HEK293 (cell line): ENCODE measurements at regions not wholly inside any gene's neighbourhood (a gene's known extent, or its start where the extent isn't known, plus 50 kb on each side); places are given as distances from the start of the nearest gene placed in this dataset.

Source experiments
- CTCF ChIA-PET: fragments of 350-600 bp; formaldehyde crosslinking; extraction: SDS; loops from one replicate; lab custom pipeline; 2021; ENCODE audit warnings: antibody characterized with exemption; lab: Yijun Ruan, JAX
- POLR2A ChIA-PET: fragments of 300-600 bp; formaldehyde crosslinking; extraction: SDS; loops from one replicate; lab custom pipeline; 2020; ENCODE audit warnings: antibody characterized with exemption, inconsistent platforms; lab: Yijun Ruan, JAX
- H3K27ac ChIP-seq: fragments of 200-500 bp; sonication (Bioruptor generic); 2 replicates; pipeline ENCODE4 v1.5.1; 2014; ENCODE audit warnings: low read depth, low read length, control low read depth, inconsistent platforms; ENCODE audit errors: extremely low read depth
- H3K36me3 ChIP-seq, 2 experiments: fragments of 200-500 bp in 1 of 2; sonication (Bioruptor generic) in 1 of 2; 1 replicate in 1 of 2; 2 replicates in 1 of 2; pipeline ENCODE4 v1.5.1; 2014 to 2017; ENCODE audit warnings: inconsistent platforms in 2 of 2, low read length in 2 of 2; ENCODE audit not compliant: control insufficient read depth in 2 of 2, insufficient read depth in 1 of 2
- H3K4me1 ChIP-seq: fragments of 200-500 bp; sonication (Bioruptor generic); 2 replicates; pipeline ENCODE4 v1.5.1; 2014; ENCODE audit warnings: mild to moderate bottlenecking, low read length, inconsistent platforms; ENCODE audit not compliant: control insufficient read depth, insufficient read depth
- H3K4me3 ChIP-seq: 2 replicates; pipeline ENCODE4 v1.5.1; 2011; ENCODE audit warnings: low read depth, mild to moderate bottlenecking, control low read depth, low read length, moderate library complexity
- H3K9me3 ChIP-seq: fragments of 200-500 bp; sonication (Bioruptor generic); 2 replicates; pipeline ENCODE4 v1.5.1; 2014; ENCODE audit warnings: low read depth, low read length, inconsistent platforms; ENCODE audit not compliant: control insufficient read depth, insufficient read depth
- BCL11B ChIP-seq: fragments of 450-650 bp; formaldehyde crosslinking; IDR thresholded peaks from 2 replicates; pipeline ENCODE4 v1.5.1; 2016; ENCODE audit warnings: low read depth, missing biosample characterization, missing genetic modification characterization
- BCL6B ChIP-seq: fragments of 450-650 bp; formaldehyde crosslinking; IDR thresholded peaks from 2 replicates; pipeline ENCODE4 v1.5.1; 2017; ENCODE audit warnings: missing biosample characterization, missing genetic modification characterization
- GFI1B ChIP-seq: fragments of 450-650 bp; formaldehyde crosslinking; IDR thresholded peaks from 2 replicates; pipeline ENCODE4 v1.5.1; 2016; ENCODE audit warnings: missing biosample characterization, missing genetic modification characterization
- KLF1 ChIP-seq: fragments of 450-650 bp; formaldehyde crosslinking; IDR thresholded peaks from 2 replicates; pipeline ENCODE4 v1.5.1; 2016; ENCODE audit warnings: missing biosample characterization, missing genetic modification characterization
- OSR2 ChIP-seq: fragments of 450-650 bp; formaldehyde crosslinking; IDR thresholded peaks from 2 replicates; pipeline ENCODE4 v1.5.1; 2016; ENCODE audit warnings: missing biosample characterization, missing genetic modification characterization
- ZBTB17 ChIP-seq: fragments of 450-650 bp; formaldehyde crosslinking; IDR thresholded peaks from 2 replicates; pipeline ENCODE4 v1.5.1; 2016; ENCODE audit warnings: missing biosample characterization, missing genetic modification characterization
- ZFP3 ChIP-seq: fragments of 450-650 bp; formaldehyde crosslinking; IDR thresholded peaks from 2 replicates; pipeline ENCODE4 v1.5.1; 2016; ENCODE audit warnings: low read depth, missing biosample characterization, missing genetic modification characterization
- ZNF214 ChIP-seq: fragments of 450-650 bp; formaldehyde crosslinking; IDR thresholded peaks from 2 replicates; pipeline ENCODE4 v1.5.1; 2017; ENCODE audit warnings: missing biosample characterization, mild to moderate bottlenecking, missing genetic modification characterization, borderline replicate concordance
- ZNF280D ChIP-seq: fragments of 450-650 bp; formaldehyde crosslinking; IDR thresholded peaks from 2 replicates; pipeline ENCODE4 v1.5.1; 2016; ENCODE audit warnings: missing biosample characterization, missing genetic modification characterization
- ZNF423 ChIP-seq: fragments of 450-650 bp; formaldehyde crosslinking; IDR thresholded peaks from 2 replicates; pipeline ENCODE4 v1.5.1; 2016; ENCODE audit warnings: missing biosample characterization, missing genetic modification characterization
- ZNF501 ChIP-seq: fragments of 450-650 bp; formaldehyde crosslinking; IDR thresholded peaks from 2 replicates; pipeline ENCODE4 v1.5.1; 2016; ENCODE audit warnings: missing biosample characterization, missing genetic modification characterization
- ZNF529 ChIP-seq: fragments of 450-650 bp; formaldehyde crosslinking; IDR thresholded peaks from 2 replicates; pipeline ENCODE4 v1.5.1; 2017; ENCODE audit warnings: missing genetic modification characterization, missing biosample characterization; ENCODE audit not compliant: insufficient replicate concordance
- ZNF580 ChIP-seq: fragments of 450-650 bp; formaldehyde crosslinking; IDR thresholded peaks from 2 replicates; pipeline ENCODE4 v1.5.1; 2016; ENCODE audit warnings: missing biosample characterization, missing genetic modification characterization
- ZNF645 ChIP-seq: fragments of 450-650 bp; formaldehyde crosslinking; IDR thresholded peaks from 2 replicates; pipeline ENCODE4; 2016; ENCODE audit warnings: missing biosample characterization, missing genetic modification characterization
- ZNF677 ChIP-seq: fragments of 450-650 bp; IDR thresholded peaks from 2 replicates; pipeline ENCODE4 v1.5.0; 2018; ENCODE audit warnings: missing biosample characterization, mild to moderate bottlenecking, missing genetic modification characterization, moderate library complexity
- TF ChIP-seq, protein P1 (sequence below): fragments of 450-650 bp; formaldehyde crosslinking; IDR thresholded peaks from 2 replicates; pipeline ENCODE4 v1.5.1; 2017; ENCODE audit warnings: missing biosample characterization, missing genetic modification characterization
- TF ChIP-seq, protein P2 (sequence below): fragments of 450-650 bp; formaldehyde crosslinking; IDR thresholded peaks from 2 replicates; pipeline ENCODE4 v1.5.1; 2016; ENCODE audit warnings: missing biosample characterization, missing genetic modification characterization
- TF ChIP-seq, protein P3 (sequence below): sonication (generic); formaldehyde crosslinking; IDR thresholded peaks from 2 replicates; pipeline ENCODE4 v1.8.1; 2022; ENCODE audit warnings: mild to moderate bottlenecking, moderate library complexity, missing genetic modification reagents
- TF ChIP-seq, protein P4 (sequence below): fragments of 450-650 bp; formaldehyde crosslinking; IDR thresholded peaks from 2 replicates; pipeline ENCODE4 v1.5.1; 2016; ENCODE audit warnings: missing biosample characterization, missing genetic modification characterization
- TF ChIP-seq, protein P5 (sequence below): fragments of 450-650 bp; formaldehyde crosslinking; IDR thresholded peaks from 2 replicates; pipeline ENCODE4 v1.5.1; 2016; ENCODE audit warnings: missing biosample characterization, missing genetic modification characterization

- Histone ChIP-seq H3K27ac (no peak overlapping the region), H3K4me1 (peaks cover 10% of the 10 kb centered on the region; the same call in 1 of the 2 replicates), H3K36me3 (no peaks in the 10 kb centered on the region)
- TF ChIP-seq ZNF501 (tag by site-specific recombination) (no peak), ZNF423 (no peak), ZFP3 (tag by site-specific recombination) (no peak), ZNF529 (tag by site-specific recombination) (no peak), OSR2 (tag by site-specific recombination) (no peak), BCL6B (tag by site-specific recombination) (no peak), ZBTB17 (no peak), ZNF677 (tag by site-specific recombination) (no peak), KLF1 (tag by site-specific recombination) (no peak), ZNF280D (no peak)
- TF ChIP-seq, protein P1, sequence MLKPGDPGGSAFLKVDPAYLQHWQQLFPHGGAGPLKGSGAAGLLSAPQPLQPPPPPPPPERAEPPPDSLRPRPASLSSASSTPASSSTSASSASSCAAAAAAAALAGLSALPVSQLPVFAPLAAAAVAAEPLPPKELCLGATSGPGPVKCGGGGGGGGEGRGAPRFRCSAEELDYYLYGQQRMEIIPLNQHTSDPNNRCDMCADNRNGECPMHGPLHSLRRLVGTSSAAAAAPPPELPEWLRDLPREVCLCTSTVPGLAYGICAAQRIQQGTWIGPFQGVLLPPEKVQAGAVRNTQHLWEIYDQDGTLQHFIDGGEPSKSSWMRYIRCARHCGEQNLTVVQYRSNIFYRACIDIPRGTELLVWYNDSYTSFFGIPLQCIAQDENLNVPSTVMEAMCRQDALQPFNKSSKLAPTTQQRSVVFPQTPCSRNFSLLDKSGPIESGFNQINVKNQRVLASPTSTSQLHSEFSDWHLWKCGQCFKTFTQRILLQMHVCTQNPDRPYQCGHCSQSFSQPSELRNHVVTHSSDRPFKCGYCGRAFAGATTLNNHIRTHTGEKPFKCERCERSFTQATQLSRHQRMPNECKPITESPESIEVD (tag by site-specific recombination): no peak
- TF ChIP-seq, all 188 proteins: peak for 0
- CTCF ChIA-PET: interaction anchor here (0.6 to 1.3 kb wide), 4 partner anchors 14 to 284 kb away, joined by 3 to 4 read pairs (median 3); no protein-coding TSS in a partner anchor
- Histone ChIP-seq H3K9me3 (no peaks in the 10 kb centered on the region), H3K4me3 (no peak overlapping the region)
- POLR2A ChIA-PET: no interaction called here
These were observed 536.7 kb downstream of the RIT2 start for GRCh38 chr18:42578792-42579191.

GRCh38 chr18:42582266-42582665 is 533.2 kb downstream of the RIT2 start:
- POLR2A ChIA-PET: no interaction called here
- CTCF ChIA-PET: interaction anchor here (1.2 to 1.4 kb wide), 2 partner anchors 14 to 554 kb away, joined by 3 to 9 read pairs; no protein-coding TSS in a partner anchor
- H3K9me3 ChIP-seq: no peaks in the 10 kb centered on the region
- H3K36me3 ChIP-seq: no peaks in the 10 kb centered on the region
- H3K27ac ChIP-seq: no peak overlapping the region
- 0 out of 2 replicates have a peak, but pooled peaks cover 3% of the 10 kb centered on the region for H3K4me1 ChIP-seq
- H3K4me3 ChIP-seq: no peak overlapping the region
- TF ChIP-seq GFI1B (tag by site-specific recombination): no peak
- TF ChIP-seq, protein P2, sequence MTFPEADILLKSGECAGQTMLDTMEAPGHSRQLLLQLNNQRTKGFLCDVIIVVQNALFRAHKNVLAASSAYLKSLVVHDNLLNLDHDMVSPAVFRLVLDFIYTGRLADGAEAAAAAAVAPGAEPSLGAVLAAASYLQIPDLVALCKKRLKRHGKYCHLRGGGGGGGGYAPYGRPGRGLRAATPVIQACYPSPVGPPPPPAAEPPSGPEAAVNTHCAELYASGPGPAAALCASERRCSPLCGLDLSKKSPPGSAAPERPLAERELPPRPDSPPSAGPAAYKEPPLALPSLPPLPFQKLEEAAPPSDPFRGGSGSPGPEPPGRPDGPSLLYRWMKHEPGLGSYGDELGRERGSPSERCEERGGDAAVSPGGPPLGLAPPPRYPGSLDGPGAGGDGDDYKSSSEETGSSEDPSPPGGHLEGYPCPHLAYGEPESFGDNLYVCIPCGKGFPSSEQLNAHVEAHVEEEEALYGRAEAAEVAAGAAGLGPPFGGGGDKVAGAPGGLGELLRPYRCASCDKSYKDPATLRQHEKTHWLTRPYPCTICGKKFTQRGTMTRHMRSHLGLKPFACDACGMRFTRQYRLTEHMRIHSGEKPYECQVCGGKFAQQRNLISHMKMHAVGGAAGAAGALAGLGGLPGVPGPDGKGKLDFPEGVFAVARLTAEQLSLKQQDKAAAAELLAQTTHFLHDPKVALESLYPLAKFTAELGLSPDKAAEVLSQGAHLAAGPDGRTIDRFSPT: no peak
- TF ChIP-seq, protein P3, sequence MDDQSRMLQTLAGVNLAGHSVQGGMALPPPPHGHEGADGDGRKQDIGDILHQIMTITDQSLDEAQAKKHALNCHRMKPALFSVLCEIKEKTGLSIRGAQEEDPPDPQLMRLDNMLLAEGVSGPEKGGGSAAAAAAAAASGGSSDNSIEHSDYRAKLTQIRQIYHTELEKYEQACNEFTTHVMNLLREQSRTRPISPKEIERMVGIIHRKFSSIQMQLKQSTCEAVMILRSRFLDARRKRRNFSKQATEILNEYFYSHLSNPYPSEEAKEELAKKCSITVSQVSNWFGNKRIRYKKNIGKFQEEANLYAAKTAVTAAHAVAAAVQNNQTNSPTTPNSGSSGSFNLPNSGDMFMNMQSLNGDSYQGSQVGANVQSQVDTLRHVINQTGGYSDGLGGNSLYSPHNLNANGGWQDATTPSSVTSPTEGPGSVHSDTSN (CRISPR knock-in tag): no peak
- TF ChIP-seq, protein P4, sequence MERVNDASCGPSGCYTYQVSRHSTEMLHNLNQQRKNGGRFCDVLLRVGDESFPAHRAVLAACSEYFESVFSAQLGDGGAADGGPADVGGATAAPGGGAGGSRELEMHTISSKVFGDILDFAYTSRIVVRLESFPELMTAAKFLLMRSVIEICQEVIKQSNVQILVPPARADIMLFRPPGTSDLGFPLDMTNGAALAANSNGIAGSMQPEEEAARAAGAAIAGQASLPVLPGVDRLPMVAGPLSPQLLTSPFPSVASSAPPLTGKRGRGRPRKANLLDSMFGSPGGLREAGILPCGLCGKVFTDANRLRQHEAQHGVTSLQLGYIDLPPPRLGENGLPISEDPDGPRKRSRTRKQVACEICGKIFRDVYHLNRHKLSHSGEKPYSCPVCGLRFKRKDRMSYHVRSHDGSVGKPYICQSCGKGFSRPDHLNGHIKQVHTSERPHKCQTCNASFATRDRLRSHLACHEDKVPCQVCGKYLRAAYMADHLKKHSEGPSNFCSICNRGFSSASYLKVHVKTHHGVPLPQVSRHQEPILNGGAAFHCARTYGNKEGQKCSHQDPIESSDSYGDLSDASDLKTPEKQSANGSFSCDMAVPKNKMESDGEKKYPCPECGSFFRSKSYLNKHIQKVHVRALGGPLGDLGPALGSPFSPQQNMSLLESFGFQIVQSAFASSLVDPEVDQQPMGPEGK (tag by site-specific recombination): no peak
- TF ChIP-seq BCL11B (tag by site-specific recombination): no peak
- no peak for TF ChIP-seq ZNF580
- no peak for TF ChIP-seq ZNF214 (tag by site-specific recombination)
- TF ChIP-seq, protein P5, sequence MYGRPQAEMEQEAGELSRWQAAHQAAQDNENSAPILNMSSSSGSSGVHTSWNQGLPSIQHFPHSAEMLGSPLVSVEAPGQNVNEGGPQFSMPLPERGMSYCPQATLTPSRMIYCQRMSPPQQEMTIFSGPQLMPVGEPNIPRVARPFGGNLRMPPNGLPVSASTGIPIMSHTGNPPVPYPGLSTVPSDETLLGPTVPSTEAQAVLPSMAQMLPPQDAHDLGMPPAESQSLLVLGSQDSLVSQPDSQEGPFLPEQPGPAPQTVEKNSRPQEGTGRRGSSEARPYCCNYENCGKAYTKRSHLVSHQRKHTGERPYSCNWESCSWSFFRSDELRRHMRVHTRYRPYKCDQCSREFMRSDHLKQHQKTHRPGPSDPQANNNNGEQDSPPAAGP (tag by site-specific recombination): no peak
- no peak for TF ChIP-seq ZNF645
